HL-60/S4 treated with phorbol 12-myristate 13-acetate at 8.2 ng/mL for 4 days and 3 days (cell line): ENCODE measurements at regions not wholly inside any gene's neighbourhood (a gene's known extent, or its start where the extent isn't known, plus 50 kb on each side); places are given as distances from the start of the nearest gene placed in this dataset.
"Not testable (repeated sequence)": the region's sequence is repeated elsewhere in the genome, so short reads cannot be mapped to it uniquely, and the experiment has no call there.

Source experiments
- in situ Hi-C: fragments of 300-500 bp; cut with MboI; formaldehyde crosslinking; loops from 2 replicates; pipeline ENCODE4 v1.15.0; 2022; ENCODE audit warnings: low sequenced_read_pairs

DNA sequence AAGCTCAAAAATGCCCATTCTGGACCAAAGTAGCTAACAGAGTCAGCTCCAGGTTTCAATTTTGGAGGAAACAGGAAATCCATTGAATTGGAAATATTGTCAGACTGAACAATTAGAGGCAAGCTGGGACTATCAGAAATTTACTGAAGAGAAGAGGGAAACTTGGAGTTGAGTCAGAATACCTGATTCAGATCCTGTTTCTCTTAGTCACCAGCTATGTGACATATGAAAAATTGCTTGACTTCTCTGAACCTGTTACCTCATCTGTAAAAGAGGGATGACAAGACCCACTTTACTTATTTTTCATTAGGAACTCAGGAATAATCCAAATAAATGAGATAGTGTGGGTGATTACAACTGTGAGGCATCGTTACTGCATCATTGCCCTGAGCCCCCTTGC lies 148.9 kb upstream of the CADM1 start:
- in situ Hi-C loops: no loop called here

DNA sequence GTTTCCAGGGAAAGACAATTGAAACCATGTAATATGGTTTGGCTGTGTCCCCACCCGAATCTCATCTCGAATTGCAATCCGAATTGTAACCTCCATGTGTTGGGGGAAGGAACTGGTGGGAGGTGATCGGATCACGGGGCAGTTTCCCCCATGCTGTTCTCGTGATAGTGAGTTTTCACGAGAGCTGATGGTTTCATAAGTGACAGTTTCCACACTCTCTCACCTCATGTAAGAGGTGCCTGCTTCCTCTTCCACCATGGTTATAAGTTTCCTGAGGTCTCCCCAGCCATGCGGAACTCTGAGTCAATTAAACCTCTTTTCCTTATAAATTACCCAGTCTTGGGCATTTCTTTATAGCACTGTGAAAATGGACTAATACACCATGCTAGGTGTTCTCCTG lies 148.3 kb upstream of the CADM1 start:
- in situ Hi-C loops: no loop called here

DNA sequence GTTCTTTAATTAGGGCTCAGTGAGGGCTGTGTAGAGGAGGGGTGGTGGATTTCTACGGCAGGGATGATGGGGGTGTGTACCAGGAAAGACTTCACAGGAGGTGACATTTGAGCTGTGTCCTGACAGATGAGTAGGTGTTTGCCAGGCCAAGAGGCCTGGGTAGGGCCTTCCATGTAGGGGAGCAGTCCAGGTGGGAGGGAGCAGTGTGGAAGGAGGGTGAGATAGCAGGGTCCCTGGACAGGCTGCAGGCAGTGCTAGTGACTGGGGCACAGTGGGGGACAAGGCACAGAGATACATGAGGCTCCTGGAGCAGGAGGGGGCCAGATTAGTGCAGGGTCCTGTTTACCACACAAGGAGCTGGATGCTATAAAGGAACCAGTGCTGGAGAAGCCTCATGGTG lies 147.9 kb upstream of the CADM1 start:
- in situ Hi-C loops: no loop called here

GRCh38 chr11:115649461-115649860 lies 145.2 kb upstream of the CADM1 start:
- in situ Hi-C loops: no loop called here

- in situ Hi-C loops: no loop called here
Observed at GRCh38 chr11:115645631-115646317, 141.6 kb upstream of the CADM1 start.

DNA sequence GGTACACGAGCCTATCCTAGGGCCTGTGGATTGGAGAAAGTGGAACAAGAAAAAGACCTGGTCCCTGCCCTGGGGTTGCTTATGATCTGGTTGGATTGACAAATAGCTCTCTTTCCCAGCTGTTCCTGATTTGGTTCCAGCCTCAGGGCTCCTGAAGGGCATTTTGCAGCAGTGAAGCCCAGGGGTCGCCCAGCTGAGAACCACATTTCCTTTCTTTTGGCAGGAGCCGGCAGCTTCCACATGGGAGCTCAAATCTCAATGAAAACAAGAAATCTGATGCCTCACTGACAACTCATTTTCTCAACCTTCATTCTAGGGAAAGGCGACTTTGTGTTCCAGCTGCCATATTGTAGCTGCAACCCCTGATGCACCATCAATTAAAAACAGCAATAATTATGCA lies 140.6 kb upstream of the CADM1 start:
- in situ Hi-C loops: no loop called here

DNA sequence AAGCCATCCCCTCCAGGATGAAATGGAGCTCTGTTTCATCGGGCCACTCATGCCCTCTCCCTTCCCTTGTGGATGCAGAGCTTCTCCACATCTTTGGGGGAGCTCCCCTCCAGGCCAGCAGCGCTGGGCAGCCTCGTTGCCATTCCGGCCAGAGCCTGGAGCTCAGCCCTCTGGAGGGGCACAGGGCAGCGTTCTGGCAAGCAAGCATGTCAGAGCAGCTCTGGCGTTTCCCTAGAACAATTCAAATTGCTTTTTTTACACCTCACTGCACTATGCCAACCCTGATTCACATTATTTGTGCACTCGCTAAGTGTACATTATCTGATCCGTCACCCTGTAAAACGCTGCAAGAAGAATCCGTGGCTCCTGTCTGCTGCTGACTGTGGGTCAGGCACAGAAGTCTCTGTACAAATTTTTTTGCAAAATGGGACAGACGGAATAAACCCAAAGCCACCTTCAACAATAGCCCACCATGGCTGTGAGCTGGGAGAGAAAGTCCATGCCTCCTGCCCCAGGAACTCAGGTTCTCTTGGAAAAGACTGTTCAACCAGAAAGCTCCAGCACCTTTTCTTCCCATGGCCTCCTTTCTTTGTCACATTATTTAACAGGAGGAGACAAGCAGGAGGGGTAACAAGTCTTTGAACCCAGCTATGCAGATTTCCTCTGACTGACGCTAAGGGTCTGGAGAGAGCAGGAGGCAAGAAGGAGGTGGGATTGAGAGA lies 139.5 kb upstream of the CADM1 start:
- in situ Hi-C loops: no loop called here

DNA sequence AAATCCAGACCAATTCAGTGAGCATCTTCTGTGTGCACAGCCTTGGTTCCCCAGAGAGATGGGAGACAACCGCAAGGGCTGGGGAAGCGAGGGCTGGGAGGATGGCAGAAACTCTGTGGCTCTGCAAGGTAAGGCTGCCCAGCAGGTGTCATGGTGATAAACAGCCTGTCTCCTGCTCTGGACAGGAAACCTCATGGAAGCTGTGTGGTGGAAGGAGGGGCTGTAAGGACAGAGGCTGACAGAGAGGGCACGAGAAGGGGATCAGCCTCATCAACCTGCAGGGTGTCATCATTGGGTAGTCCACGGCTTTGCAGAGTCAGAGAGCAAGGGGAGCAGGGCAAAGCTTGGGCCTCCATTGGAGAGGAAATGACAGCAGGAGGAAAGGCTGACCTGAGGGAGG lies 138.4 kb upstream of the CADM1 start:
- in situ Hi-C loops: no loop called here

DNA sequence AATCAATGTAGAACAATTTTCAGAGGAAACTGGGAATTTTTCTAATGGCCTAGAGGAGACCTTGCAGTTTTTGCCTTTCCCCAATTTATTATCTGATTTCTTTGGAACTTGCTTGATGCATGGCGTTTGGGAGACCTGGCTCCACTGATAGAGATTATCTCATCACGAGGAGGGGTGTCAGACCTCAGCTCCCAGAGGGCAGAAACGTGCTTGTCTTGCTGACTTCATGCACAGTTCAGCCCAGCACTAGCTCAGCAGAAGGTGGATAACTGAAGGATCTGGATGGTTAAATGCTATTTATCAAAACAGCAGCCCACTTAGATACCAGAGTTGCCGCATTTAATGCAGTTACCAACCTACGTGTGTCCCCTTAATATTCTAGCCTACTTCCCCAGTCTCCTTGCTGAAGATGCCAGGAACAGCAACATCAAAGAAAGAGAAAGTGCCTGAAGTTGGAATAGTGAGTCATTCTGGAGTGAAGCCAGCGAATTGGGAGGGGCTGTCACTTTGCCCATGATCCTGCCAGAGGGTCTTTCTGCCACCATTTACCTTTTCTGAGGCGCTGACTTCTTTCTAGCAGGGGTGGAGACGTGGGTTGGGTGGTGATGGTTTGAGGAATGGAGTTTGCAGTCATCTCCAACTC lies 133.5 kb upstream of the CADM1 start:
- in situ Hi-C loops: no loop called here

DNA sequence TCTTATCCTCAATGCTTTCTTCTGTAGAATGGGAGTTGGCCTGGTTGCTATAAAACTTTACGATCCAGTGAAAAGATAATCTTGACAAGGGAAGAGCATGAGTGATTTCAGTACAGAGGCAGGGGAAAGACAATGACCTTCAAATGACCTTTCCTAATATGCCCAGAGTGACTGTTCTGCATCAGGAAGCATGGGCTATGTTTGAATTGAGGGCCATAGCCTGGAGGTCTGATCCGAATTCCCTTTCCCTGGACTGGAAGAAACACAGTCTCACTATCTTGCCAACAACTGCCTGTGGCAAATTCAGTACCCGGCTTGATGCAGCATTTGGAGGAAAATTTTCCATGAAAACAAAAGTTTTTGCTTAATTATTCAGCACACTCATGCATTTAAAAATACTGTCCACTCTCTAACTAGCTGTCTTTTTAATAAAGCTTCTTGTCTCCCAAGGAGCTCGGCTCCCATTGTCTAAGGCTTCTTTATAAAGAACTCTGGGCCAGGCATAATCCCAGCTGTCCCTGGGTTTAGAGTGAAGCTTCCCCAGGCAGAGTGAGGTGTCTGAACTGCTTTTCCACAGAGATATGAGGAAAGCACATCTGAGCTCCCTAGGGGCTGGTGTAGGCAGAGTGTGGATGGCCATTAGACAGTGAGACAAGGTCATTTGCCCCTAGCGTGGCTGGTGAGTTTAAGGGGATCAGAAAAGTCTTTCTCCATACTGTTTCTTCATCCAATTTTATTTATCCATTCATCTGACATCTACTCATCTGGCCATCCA lies 132.7 kb upstream of the CADM1 start:
- in situ Hi-C loops: no loop called here

GRCh38 chr11:115633977-115634376 lies 129.8 kb upstream of the CADM1 start:
- in situ Hi-C loops: not testable (repeated sequence)

DNA sequence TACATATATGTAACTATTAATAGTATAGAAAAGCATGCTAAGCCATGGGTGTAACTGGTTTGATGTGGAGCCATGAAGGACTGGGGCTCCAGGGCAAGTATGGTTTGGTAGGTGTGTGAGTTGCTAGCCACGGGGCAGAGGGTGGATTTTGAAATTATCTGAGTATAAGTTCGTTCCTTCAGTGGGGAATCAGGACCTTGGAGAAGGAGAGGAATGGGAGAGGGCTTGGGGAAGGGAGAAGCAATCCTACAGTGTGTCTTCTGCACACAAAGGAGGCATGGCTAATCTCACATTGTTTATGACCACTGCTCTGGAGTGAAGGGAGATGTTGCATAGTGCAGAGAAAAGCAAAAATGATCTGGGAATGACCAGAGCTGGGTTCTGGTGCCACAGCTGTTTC lies 127.8 kb upstream of the CADM1 start:
- in situ Hi-C loops: no loop called here

GRCh38 chr11:115631609-115632008 lies 127.4 kb upstream of the CADM1 start:
- in situ Hi-C loops: no loop called here

DNA sequence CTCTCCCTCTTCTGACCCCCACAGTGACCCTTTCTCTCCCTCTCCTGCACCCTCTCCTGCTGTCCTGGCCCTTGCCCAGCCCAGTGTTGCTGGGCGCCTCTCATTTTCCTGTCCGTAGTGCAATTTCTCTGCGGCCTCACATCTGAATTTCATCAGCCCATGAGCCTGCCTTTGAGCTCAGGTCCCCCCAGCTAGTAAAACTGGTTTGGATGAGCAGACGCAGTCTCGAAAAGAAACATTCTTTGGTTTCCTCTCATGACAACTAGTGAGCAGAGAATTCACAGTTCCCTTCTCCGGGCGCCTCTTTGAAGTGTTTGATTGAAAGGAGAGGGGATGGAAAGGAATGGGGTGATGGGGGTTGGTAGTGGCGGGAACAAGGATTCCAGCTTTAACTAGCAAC lies 126.0 kb upstream of the CADM1 start:
- in situ Hi-C loops: no loop called here

DNA sequence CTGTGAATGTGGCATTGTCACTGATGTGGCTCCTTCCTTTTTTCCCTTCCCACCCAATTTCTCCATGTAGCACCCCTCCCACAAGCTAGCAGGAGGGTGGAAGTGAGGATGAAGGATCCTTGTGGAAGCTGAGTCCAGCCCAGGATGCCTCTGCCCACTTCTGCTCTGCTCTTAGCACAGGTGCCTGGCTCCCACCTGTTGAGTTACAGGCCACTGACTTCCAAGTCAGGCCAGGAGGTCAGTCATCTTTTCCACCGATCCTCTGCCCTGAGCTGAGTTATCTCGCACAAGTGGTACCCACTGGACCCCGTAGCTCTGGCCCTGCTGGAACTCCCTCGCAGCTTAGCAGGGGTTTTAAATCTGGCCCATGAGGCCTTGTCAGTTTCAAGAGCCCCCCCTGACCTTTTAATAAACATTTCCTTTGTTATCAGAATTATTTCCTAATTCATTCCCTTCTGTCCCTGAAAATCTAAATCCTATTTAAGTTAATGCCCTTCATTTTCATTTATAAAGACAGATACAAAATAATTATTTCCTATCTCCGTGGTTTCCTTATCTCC lies 125.3 kb upstream of the CADM1 start:
- in situ Hi-C loops: no loop called here

DNA sequence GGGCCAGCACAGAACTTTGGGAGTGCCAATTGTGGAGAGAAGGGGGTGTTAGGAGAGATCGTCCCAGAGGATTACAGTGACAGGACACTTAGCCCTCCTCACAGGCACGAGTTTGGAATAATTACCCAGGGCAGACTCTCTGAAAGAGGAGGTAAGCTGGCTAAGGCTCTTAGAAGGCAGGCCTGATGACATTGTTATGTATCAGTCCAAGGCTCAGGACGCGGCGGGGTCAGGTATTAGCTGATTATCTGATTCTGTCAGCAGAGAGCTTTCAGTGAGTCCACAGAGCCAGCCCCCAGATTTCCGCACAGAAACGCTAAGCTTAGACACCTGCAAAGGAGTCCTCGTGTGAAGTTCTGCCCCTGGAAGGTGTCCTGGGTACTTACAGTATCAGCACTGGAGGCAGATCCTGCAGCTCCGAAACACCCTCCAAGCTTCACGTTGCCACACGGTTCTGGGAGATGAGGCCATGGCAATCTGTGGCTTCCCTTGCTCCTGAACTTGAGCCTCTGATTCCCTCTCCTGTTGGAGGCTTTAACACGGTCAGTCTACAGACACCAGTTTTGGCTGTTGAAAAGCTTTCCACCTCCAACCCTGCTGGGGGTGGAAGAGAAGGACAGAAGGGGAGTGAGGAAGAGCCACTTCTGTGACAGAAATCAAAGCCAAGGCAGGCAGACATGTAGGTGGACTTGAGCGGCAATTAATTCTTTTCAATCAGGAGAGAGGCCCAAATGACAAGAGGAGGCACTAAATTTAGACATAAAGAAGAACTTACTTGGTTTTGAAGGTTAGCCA lies 123.6 kb upstream of the CADM1 start:
- in situ Hi-C loops: no loop called here

DNA sequence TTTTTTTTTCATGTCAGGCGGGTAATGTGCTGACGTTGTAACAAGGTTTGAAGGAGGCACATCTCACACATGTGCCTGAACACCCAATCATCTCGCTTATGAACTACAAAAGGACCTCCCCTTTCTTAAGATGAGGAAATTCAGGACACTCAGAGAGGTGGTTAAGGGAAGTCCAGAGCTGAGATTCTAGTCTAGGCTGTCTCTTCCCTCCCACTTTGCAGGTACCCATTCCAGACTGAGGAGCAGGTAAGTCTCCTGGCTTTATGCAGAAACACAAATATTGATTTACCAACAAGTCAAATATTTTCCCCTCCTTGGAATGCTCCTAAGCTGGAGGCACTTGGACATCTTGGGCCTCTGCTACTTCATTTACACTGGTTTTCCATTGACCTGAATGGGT lies 122.9 kb upstream of the CADM1 start:
- in situ Hi-C loops: no loop called here

GRCh38 chr11:115626414-115626813 lies 122.2 kb upstream of the CADM1 start:
- in situ Hi-C loops: no loop called here

- in situ Hi-C loops: no loop called here
Observed at GRCh38 chr11:115625502-115625901, 121.3 kb upstream of the CADM1 start.

DNA sequence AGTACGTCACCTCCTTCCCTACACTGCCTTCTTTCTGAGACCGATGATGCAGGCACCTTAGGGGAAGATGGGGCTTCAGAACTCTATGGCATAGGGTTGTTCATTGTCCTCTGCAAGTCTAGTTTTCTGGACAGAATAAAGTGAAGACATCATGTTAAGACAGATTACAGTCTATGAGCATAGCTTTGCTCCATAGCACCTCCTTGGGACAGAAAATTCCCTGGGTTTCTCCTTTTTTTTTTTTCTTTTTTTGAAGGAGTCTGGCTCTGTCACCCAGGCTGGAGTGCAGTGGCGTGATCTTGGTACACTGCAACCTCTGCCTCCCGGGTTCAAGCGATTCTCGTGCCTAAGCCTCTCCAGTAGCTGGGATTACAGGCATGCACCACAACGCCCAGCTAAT lies 119.8 kb upstream of the CADM1 start:
- in situ Hi-C loops: no loop called here
